ENCODE measurements at regions not wholly inside any gene's neighbourhood (a gene's known extent, or its start where the extent isn't known, plus 50 kb on each side); places are given as distances from the start of the nearest gene placed in this dataset.

DNA sequence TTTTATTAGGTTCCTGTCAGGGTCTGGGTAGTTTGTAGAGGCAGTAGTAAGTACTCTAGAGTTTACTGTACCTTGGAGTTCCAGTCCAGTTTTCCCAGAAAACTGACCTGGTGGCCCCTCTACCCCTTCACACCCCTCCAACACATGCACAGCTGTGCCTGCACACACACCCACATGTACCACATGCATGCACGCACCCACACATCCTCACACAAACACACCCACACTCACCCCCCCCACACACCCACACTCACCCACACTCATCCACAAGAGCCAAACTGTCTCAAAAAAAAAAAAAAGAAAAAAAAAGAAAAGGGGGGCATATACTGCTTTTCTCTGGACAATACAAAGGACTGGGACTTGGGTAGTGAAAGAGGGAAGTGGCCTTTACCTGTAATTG is 570.5 kb downstream of the QKI start:
- in situ Hi-C loops (cut with MboI; ENCODE audit: low pct_unique_long_range_greater_than_20kb in 2 of 9, low sequenced_read_pairs in 9 of 9, unreplicated experiment in 9 of 9), result no loop called here
- peaks cover 14 to 20% of the 10 kb centered on the region in 2 donors for H3K4me1 ChIP-seq (replicated peaks in 1 of 2)
- WGBS, 10 experiments, result 60 to 100% methylated on average over 1 of the region's 1 CpG; no CpG with 5 or more reads in 8 of the 10 experiments
- no peak overlapping the region for H3K27ac ChIP-seq
- no peak overlapping the region for H3K4me3 ChIP-seq
- no peak for ATAC-seq (replicated peaks in 6 of 8)

DNA sequence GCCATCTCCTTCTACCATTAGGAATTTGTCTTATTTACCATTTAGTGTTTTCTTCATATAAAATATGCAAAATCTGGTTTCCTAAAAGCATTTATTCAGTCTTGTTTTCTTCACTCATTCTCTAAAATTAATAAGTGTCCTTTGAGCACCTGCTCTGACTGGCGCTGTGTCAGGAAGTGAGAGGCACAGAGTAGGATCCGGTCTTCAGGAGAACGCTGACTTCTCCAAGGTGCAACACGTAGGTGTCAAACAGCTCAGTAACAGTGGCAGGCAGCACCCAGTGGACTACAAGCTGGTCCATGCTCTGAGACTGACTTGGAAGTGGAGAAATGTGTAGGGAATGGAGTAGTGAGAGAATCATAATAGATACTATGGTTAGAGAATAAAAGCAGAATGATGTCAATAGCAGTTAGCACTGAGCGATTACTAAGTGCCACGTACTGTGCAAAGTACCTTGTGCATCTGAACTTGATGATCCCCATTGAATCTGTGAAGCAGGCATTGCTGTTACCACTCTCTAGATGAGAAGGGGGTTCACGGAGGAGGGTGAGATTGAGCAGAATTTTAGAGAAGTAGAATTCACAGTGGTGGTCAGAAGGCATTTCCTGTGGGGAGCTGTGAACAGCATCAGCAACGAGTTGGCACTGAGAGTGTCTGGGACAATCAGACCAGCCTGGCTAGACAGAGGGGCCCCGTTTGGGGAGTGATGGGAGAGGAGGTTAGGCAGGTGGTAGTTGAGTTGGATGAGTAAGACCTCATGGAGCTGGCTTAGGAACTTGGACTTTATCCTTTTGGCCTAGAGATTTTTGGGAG is 569.8 kb downstream of the QKI start:
- peak in 4 of 8 experiments; percentile 26 to 39 (median 34) for ATAC-seq (replicated peaks in 6 of 8)
- 44 to 100% (median 90%) methylated on average over 1 to 7 of the region's 9 CpGs; no CpG with 5 or more reads in 1 of the 10 experiments for WGBS, 10 experiments
- H3K4me3 ChIP-seq, result no peak overlapping the region
- in situ Hi-C loops (cut with MboI; ENCODE audit: low pct_unique_long_range_greater_than_20kb in 2 of 9, low sequenced_read_pairs in 9 of 9, unreplicated experiment in 9 of 9), result no loop called here
- H3K27ac ChIP-seq, result no peak overlapping the region
- peaks cover 14 to 20% of the 10 kb centered on the region in 2 donors for H3K4me1 ChIP-seq (replicated peaks in 1 of 2)

DNA sequence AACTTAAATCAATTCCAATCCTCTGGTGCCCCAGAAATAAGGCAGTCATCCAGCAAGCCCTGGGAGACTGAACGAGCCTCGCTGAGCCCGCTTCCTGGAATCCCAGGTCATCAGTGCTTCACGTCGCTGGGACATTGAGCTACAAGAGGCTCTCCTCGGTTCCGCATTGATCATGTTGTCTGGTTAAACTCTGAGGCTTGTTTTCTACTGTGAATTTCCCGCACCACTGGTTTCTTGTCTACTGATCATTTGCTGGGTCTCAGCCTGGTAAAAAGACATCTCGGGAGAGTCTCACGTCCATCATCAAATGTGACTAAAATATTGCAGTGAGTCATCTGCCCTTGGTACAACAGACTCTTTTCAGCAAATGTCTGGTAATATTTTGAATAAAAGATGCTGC is 569.2 kb downstream of the QKI start:
- Histone ChIP-seq H3K4me3 (peak overlapping the region in 1 of 5 donors; percentile 13), H3K4me1 (replicated peaks in 1 of 2) (peaks cover 14 to 20% of the 10 kb centered on the region in 2 donors), H3K27ac (peak overlapping the region; percentile 13 to 25)
- WGBS, 10 experiments, result 24 to 83% (median 46%) methylated on average over 2 to 10 of the region's 10 CpGs; no CpG with 5 or more reads in 3 of the 10 experiments
- in situ Hi-C loops (cut with MboI; ENCODE audit: low pct_unique_long_range_greater_than_20kb in 2 of 9, low sequenced_read_pairs in 9 of 9, unreplicated experiment in 9 of 9), result no loop called here
- ATAC-seq (replicated peaks in 6 of 8), result peak in 7 of 8 experiments; percentile 53 to 91 (median 81)

DNA sequence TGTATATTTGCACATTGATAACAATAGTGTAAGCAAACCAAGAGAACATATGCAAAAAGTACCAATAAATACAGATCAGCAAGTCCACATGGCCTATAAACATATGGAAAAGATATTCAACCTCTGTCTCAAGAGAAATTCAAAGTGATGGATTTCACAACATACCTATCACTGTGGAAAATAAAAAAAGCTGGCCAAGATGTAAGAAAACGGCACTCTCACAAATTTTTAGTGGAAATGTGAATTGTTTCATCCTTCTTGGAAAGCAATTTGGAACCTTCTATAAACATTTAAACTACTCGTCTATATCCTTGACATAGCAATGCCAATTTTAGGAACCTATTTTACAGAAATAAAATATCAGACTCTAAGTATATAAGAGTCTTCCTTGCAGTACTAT is 559.8 kb downstream of the QKI start:
- 0 to 100% (median 65%) methylated on average over 1 to 2 of the region's 2 CpGs; no CpG with 5 or more reads in 2 of the 10 experiments for WGBS, 10 experiments
- Histone ChIP-seq H3K27ac (no peak overlapping the region), H3K4me3 (no peak overlapping the region), H3K4me1 (replicated peaks in 1 of 2) (peaks cover 0 to 5% of the 10 kb centered on the region in 2 donors)
- in situ Hi-C loops (cut with MboI; ENCODE audit: low pct_unique_long_range_greater_than_20kb in 2 of 9, low sequenced_read_pairs in 9 of 9, unreplicated experiment in 9 of 9), result loop anchor here in 2 of 9 experiments (25.0 kb wide), 2 partner anchors 512 to 537 kb away; no protein-coding TSS in a partner anchor
- no peak for ATAC-seq (replicated peaks in 6 of 8)

DNA sequence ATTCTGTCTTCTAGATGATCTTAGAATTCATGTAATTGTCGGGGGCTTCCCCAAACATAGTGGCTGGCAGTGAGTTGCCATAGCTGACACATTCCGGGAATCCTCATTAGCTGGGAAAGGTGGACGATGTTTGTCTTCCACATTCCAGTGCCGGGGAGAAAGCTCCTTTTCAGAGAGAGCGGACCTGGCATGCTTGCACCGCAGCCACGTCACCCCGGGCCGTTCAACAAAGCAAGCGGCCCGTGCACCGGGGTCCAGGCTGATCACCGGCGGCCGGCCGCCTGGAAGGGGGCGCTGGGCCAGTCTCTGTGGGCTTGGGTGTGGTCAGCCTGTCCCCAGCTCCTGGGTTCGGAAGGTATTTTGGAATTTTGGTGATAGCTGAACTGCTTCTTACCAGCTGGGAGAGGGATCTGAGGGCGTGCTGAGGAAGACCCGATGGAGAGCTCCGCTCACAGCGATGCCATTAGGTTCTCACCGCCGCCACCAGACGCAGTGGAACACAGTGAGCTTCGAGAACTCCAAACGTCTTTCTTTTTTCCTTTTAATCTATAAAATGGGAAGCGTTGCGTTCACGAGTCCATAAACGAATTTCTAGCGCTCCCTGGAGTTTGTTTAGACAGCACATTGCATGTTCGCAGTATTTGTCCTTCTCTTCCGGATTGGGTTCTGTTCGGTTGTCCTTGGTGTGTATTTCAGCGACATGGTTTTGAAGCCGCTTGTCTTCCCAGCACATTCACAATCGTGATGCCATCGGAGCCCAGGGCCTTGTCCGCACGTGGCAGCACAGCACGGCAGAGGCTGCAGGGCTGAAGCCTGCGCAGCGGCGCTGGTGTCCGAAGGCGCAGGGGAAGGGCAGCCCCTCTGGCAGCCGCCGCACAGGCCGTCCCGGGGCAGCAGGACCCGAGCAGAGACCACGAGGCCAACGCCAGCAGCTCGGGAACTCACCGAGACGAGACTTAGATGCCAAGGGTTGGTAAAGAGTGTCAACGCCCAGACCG is 557.6 kb downstream of the QKI start:
- peak in 3 of 8 experiments; percentile 13 to 90 (median 46) for ATAC-seq (replicated peaks in 6 of 8)
- in situ Hi-C loops (cut with MboI; ENCODE audit: low pct_unique_long_range_greater_than_20kb in 2 of 9, low sequenced_read_pairs in 9 of 9, unreplicated experiment in 9 of 9), result loop anchor here in 2 of 9 experiments (25.0 kb wide), 2 partner anchors 510 to 535 kb away; no protein-coding TSS in a partner anchor
- Histone ChIP-seq H3K4me3 (no peak overlapping the region), H3K4me1 (replicated peaks in 1 of 2) (peaks cover 3 to 5% of the 10 kb centered on the region in 2 donors), H3K27ac (peak overlapping the region in 1 of 2 donors; percentile 47)
- WGBS, 10 experiments, result 64 to 100% (median 91%) methylated on average over 1 to 40 of the region's 59 CpGs; no CpG with 5 or more reads in 1 of the 10 experiments

DNA sequence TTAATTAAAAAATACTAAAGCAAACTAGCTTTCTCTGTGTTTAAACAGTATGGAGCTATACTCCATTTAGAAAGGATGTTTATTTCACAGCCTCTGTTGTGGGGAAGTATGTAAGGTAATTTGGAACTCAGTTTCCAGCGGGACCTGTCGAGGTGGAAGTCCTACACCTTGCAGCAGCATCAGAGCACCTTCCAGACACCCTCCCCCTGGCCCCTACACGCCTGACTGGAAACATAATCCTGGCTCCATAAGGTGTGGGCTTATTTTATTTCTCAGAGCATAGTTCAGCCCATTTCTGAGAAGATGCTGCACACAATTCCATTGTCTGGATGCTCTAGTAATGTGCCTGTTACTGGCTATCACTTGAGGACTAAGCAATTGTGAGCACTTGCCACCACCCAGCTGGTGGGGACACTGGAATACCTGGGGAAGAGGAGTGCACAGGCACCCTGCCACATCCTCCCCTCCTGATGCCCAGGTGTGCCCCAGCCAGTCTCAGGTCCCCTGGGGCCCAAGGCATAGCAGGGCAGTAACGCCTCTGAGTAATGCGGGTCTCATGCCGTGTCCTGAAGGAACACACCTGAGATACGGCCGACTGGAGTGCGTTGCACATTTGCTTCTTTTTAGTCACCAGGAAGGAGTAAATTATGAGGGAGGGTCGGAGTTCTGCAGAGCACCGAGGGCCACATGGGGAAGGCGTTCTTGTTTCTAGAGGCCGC is 556.5 kb downstream of the QKI start:
- 45 to 96% (median 90%) methylated on average over 2 to 10 of the region's 13 CpGs; no CpG with 5 or more reads in 1 of the 10 experiments for WGBS, 10 experiments
- peak in 1 of 8 experiments; percentile 23 for ATAC-seq (replicated peaks in 6 of 8)
- Histone ChIP-seq H3K27ac (no peak overlapping the region), H3K4me1 (replicated peaks in 1 of 2) (peaks cover 9 to 14% of the 10 kb centered on the region in 2 donors), H3K4me3 (no peak overlapping the region)
- in situ Hi-C loops (cut with MboI; ENCODE audit: low pct_unique_long_range_greater_than_20kb in 2 of 9, low sequenced_read_pairs in 9 of 9, unreplicated experiment in 9 of 9), result loop anchor here in 2 of 9 experiments (25.0 kb wide), 2 partner anchors 509 to 534 kb away; no protein-coding TSS in a partner anchor

DNA sequence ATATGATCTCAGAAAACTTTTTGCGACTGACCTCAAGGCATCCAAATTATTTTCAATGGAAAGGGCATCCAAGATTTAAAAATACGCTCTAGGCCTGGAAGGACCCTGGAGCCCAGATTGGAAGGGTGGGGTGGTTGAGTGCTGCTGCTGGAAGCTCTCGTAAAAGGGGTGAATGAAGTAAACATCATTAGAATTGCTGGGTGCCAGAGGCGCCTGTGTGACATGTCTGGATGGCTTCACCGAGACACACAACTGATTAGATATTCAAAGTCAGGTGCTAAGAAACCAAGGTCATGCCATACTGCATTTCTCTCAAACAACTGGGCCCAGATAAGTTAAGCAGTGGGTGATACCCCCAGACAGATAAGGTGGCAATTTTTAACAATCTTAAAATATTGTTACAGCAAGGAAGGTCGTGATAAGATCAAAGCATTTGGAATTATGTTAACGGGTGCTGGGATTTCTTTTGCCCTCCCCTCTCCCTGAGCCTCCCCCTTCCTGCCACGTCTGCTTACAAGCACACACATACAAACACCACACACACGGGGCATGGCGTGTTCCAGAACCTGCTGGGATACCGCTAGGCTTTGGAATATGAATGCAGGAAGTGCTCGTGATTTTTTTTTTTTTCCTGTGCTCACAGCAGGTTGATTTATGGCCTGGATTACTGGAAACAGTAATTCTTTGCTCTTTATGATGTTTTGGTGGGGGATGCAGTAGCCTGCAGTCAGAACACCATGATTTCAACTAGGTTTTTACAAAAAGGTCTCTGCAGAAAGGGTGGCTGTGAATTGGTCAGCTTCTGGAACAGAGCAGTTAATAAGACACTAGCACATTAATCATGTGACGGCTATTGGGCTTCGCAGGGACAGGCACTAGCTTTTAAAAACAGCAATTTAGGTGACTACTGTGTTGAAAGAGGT is 551.2 kb downstream of the QKI start:
- peak in 6 of 8 experiments; percentile 85 to 95 (median 94) for ATAC-seq (replicated peaks in 6 of 8)
- H3K27ac ChIP-seq, result peak overlapping the region; percentile 40 to 74
- peaks cover 33 to 40% of the 10 kb centered on the region in 2 donors for H3K4me1 ChIP-seq (replicated peaks in 1 of 2)
- in situ Hi-C loops (cut with MboI; ENCODE audit: low pct_unique_long_range_greater_than_20kb in 2 of 9, low sequenced_read_pairs in 9 of 9, unreplicated experiment in 9 of 9), result loop anchor here in 2 of 9 experiments (25.0 kb wide), 2 partner anchors 503 to 528 kb away; no protein-coding TSS in a partner anchor
- no peak overlapping the region for H3K4me3 ChIP-seq
- 0 to 100% (median 56%) methylated on average over 1 to 11 of the region's 14 CpGs for WGBS, 10 experiments

DNA sequence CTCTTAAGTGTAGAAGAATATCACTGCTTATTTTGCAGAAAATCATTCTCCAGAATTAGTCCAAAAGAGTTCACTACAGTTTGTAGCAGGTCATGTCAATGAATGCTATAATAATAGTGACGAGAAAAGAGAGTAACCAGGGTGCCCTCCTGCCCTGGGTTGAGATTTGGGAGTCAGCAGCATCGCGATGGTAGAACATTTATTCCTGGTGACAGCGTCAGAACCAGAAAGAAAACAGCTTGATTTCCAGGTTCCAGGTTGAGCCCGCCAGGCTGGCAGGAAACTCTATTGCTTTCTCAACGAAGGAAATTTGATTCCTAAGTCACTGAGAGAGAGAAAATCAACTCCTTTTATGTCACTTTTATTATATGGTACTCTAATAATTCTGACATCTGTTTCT is 550.3 kb downstream of the QKI start:
- Histone ChIP-seq H3K27ac (no peak overlapping the region), H3K4me1 (replicated peaks in 1 of 2) (peaks cover 33 to 40% of the 10 kb centered on the region in 2 donors), H3K4me3 (no peak overlapping the region)
- 35 to 88% (median 84%) methylated on average over 3 to 6 of the region's 6 CpGs; no CpG with 5 or more reads in 1 of the 10 experiments for WGBS, 10 experiments
- in situ Hi-C loops (cut with MboI; ENCODE audit: low pct_unique_long_range_greater_than_20kb in 2 of 9, low sequenced_read_pairs in 9 of 9, unreplicated experiment in 9 of 9), result loop anchor here in 2 of 9 experiments (25.0 kb wide), 2 partner anchors 502 to 527 kb away; no protein-coding TSS in a partner anchor
- ATAC-seq (replicated peaks in 6 of 8), result no peak

DNA sequence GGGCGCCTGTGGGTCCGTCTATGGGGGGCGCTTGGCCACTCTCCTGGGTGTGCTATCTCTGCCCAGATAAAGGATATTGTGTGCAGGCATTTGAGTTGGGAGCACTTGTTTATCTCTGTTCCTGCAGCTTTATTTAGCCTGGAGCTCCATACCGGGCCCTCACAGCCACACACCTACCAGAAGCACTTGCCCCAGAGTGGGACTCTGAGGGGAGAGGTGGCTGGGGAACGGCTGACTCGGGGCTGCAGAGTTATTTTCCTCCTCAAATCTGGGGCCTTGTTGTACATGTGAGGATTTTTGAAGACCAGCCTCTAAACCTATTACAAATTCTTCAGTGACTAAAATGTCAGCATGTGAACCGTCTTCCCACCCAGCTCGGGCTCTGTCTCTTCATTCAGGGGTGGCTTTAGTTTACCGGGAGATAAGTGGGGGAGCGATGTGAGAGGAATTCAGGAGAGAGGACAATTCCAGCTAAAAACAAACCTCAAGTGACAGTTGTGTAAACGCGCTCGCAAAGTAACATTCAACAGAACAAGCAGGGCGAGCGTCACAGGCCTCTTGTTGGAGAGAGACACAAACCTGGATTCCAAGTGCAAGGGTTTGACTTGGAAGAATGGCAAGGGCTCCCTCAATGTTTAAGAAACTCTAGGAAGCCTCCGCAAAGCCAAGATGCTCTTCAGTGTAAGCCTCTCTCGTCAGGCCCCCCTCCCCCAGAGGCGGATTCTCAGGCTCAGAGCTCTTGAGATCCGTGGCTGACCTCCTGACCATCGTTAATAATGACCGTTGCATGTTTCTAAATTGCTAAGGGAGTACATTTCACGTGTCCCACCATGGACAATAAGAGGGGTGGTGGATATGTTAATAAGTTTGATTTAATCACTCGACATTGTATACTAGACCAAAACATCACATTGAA is 548.9 kb downstream of the QKI start:
- 50 to 94% (median 87%) methylated on average over 2 to 14 of the region's 23 CpGs for WGBS, 10 experiments
- ATAC-seq (replicated peaks in 6 of 8), result no peak
- H3K27ac ChIP-seq, result no peak overlapping the region
- H3K4me3 ChIP-seq, result no peak overlapping the region
- in situ Hi-C loops (cut with MboI; ENCODE audit: low pct_unique_long_range_greater_than_20kb in 2 of 9, low sequenced_read_pairs in 9 of 9, unreplicated experiment in 9 of 9), result loop anchor here in 2 of 9 experiments (25.0 kb wide), 2 partner anchors 501 to 526 kb away; no protein-coding TSS in a partner anchor
- H3K4me1 ChIP-seq (replicated peaks in 1 of 2), result peaks cover 33 to 40% of the 10 kb centered on the region in 2 donors

DNA sequence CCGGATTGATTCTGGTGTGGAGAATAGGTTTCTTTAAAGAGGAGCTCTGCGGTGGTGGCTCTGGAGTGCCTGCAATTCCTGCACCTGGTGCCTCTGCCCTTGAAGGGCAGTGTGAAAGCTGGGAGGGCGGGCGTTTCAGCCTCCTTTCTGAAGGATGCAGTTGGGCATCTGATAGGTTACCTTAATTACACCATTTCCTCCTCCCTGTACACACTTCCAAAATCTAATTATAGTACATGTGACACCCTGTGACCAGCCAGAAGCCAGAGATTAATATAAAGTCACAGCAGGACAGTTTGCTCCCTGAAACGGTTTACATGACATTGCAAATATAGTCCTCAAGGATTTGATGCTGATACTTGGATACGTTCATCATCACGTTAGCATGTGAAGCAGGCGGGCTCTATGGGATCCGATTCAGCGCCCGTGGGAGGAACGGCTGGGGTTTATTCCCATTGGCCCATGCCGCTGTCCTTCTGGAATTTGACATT is 548.2 kb downstream of the QKI start:
- ATAC-seq (replicated peaks in 6 of 8), result peak in 1 of 8 experiments; percentile 4
- 33 to 98% (median 85%) methylated on average over 1 to 11 of the region's 13 CpGs; no CpG with 5 or more reads in 4 of the 10 experiments for WGBS, 10 experiments
- Histone ChIP-seq H3K27ac (no peak overlapping the region), H3K4me3 (no peak overlapping the region), H3K4me1 (replicated peaks in 1 of 2) (peaks cover 39 to 46% of the 10 kb centered on the region in 2 donors)
- in situ Hi-C loops (cut with MboI; ENCODE audit: low pct_unique_long_range_greater_than_20kb in 2 of 9, low sequenced_read_pairs in 9 of 9, unreplicated experiment in 9 of 9), result loop anchor here in 2 of 9 experiments (25.0 kb wide), 2 partner anchors 500 to 525 kb away; no protein-coding TSS in a partner anchor
